OCI-LY3 (cell line): ENCODE measurements at regions not wholly inside any gene's neighbourhood (a gene's known extent, or its start where the extent isn't known, plus 50 kb on each side); places are given as distances from the start of the nearest gene placed in this dataset.

ENCODE experiments used
- CTCF ChIP-seq: fragments of 200-600, 300-600 bp; sonication (generic); IDR thresholded peaks from 2 replicates; pipeline ENCODE4 v1.5.1; 2014; ENCODE audit warnings: antibody characterized with exemption, low read length, low read depth
- EZH2phosphoT487 ChIP-seq: fragments of 200-600 bp; shearing (Covaris generic); IDR thresholded peaks from 2 replicates; pipeline ENCODE4 v1.6.1; 2018; ENCODE audit warnings: antibody characterized with exemption, mixed run types, low read depth

- TF ChIP-seq CTCF, result no peak
- no peak for TF ChIP-seq EZH2phosphoT487
Measured at GRCh38 chr15:69529961-69530633, 77.5 kb downstream of the RPLP1 start.
